Astrocyte (in vitro differentiated cells and primary cell): ENCODE measurements at regions not wholly inside any gene's neighbourhood (a gene's known extent, or its start where the extent isn't known, plus 50 kb on each side); places are given as distances from the start of the nearest gene placed in this dataset.

Experiments
- CTCF ChIP-seq: IDR thresholded peaks from 2 replicates; pipeline ENCODE4 v1.5.1; 2011; ENCODE audit warnings: low read depth, mild to moderate bottlenecking, inconsistent platforms, low read length, moderate library complexity; ENCODE audit not compliant: insufficient read depth
- EZH2 ChIP-seq: IDR thresholded peaks from 2 replicates; pipeline ENCODE4 v1.6.1; 2012; ENCODE audit warnings: mild to moderate bottlenecking, low read length, inconsistent platforms; ENCODE audit not compliant: insufficient read depth

- TF ChIP-seq CTCF (no peak), EZH2 (no peak)
These were observed 233.1 kb downstream of the CBLN1 start for GRCh38 chr16:49048557-49048956.
